K562 (cell line): ENCODE measurements at regions not wholly inside any gene's neighbourhood (a gene's known extent, or its start where the extent isn't known, plus 50 kb on each side); places are given as distances from the start of the nearest gene placed in this dataset.

ENCODE experiments used
- ATAC-seq: fragments of 200-7000 bp; cut with Tn5 transposase; 3 replicates; pipeline ENCODE4 v1.9.1; 2020; ENCODE audit warnings: moderate library complexity
- BruUV-seq: library from RNA; stranded (reverse); fragments of 400-500 nt; replicated peaks from 2 replicates; lab custom pipeline; 2021; lab: Mats Ljungman, UMichigan
- CTCF ChIA-PET: fragments of 300-600 bp; formaldehyde crosslinking; extraction: SDS; loops from one replicate; lab custom pipeline; 2021; ENCODE audit warnings: low intra/inter-chr PET ratio; lab: Yijun Ruan, JAX
- POLR2A ChIA-PET: fragments of 300-600, 350-650 bp; sonication (Branson Sonifier 250); formaldehyde crosslinking; extraction: SDS; loops from one replicate; lab custom pipeline; 2021; ENCODE audit warnings: antibody characterized with exemption, inconsistent platforms; lab: Yijun Ruan, JAX
- DNase-seq, 4 experiments: peaks; one replicate each; pipeline versions ENCODE4 v3.0.0 to v3.0.0-alpha.2; 2011 to 2018; ENCODE audit warnings: low spot score in 3 of 4, mixed read lengths in 3 of 4; ENCODE audit errors: extremely low read depth in 1 of 4
- FAIRE-seq: peaks from 2 replicates; lab custom pipeline; 2011; peaks lifted over from hg19 to GRCh38; lab: Jason Lieb, UNC
- H2AFZ ChIP-seq: 2 replicates; pipeline ENCODE4 v1.6.0; 2011; ENCODE audit warnings: low read depth, low read length, control low read depth, inconsistent platforms
- H3K27ac ChIP-seq: fragments of 200-600 bp; 3 replicates; pipeline ENCODE4 v1.8.0; 2011; ENCODE audit warnings: low read depth, mild to moderate bottlenecking, control low read depth, inconsistent platforms, low read length, moderate library complexity, mixed read lengths; ENCODE audit errors: extremely low read depth
- H3K27me3 ChIP-seq, 2 experiments: fragments of 300-600 bp in 1 of 2; 2 replicates in 1 of 2; 3 replicates in 1 of 2; pipeline versions ENCODE4 v1.6.0 to v1.8.0; 2011; ENCODE audit warnings: inconsistent platforms in 2 of 2, low read length in 2 of 2, mild to moderate bottlenecking in 1 of 2, mixed read lengths in 1 of 2, moderate library complexity in 1 of 2; ENCODE audit not compliant: control insufficient read depth in 2 of 2, insufficient read depth in 2 of 2
- H3K36me3 ChIP-seq: fragments of 300-600 bp; 3 replicates; pipeline ENCODE4 v1.8.0; 2011; ENCODE audit warnings: mild to moderate bottlenecking, low read length, inconsistent platforms; ENCODE audit not compliant: control insufficient read depth, insufficient read depth
- H3K4me1 ChIP-seq, 2 experiments: fragments of 200-600 bp in 1 of 2; replicated peaks in 1 of 2; 2 replicates in 1 of 2; 3 replicates in 1 of 2; pipeline versions ENCODE4 v1.5.1 to v1.8.0; 2011; ENCODE audit warnings: inconsistent platforms in 2 of 2, low read length in 2 of 2, mild to moderate bottlenecking in 1 of 2, mixed read lengths in 1 of 2, moderate library complexity in 1 of 2; ENCODE audit not compliant: control insufficient read depth in 2 of 2, insufficient read depth in 2 of 2
- H3K4me2 ChIP-seq: 2 replicates; pipeline ENCODE4 v1.6.1; 2011; ENCODE audit warnings: low read length, control low read depth, inconsistent platforms, mixed read lengths; ENCODE audit not compliant: insufficient read depth
- H3K4me3 ChIP-seq: fragments of 200-600 bp; sonication (generic), shearing (Covaris generic); 2 replicates; pipeline ENCODE4 v1.5.1; 2016; ENCODE audit warnings: control low read depth, inconsistent platforms
- H3K79me2 ChIP-seq: fragments of 200-600 bp; 3 replicates; pipeline ENCODE4 v1.8.0; 2011; ENCODE audit warnings: low read length, inconsistent platforms; ENCODE audit not compliant: control insufficient read depth, insufficient read depth
- H3K9ac ChIP-seq, 2 experiments: 2 replicates each; pipeline versions ENCODE4 v1.6.0 to v1.6.1; 2011; ENCODE audit warnings: low read depth in 2 of 2, low read length in 2 of 2, control low read depth in 1 of 2, inconsistent platforms in 1 of 2, mild to moderate bottlenecking in 1 of 2, mixed read lengths in 1 of 2; ENCODE audit not compliant: insufficient read depth in 1 of 2
- H3K9me1 ChIP-seq: one replicate; pipeline ENCODE4 v1.6.0; 2011; ENCODE audit warnings: inconsistent platforms, mild to moderate bottlenecking, low read length, moderate library complexity; ENCODE audit not compliant: control insufficient read depth, insufficient read depth
- H3K9me3 ChIP-seq: replicated peaks from 2 replicates; pipeline ENCODE4 v1.5.1; 2011; ENCODE audit warnings: low read depth, low read length, inconsistent platforms; ENCODE audit not compliant: control insufficient read depth, insufficient read depth
- H4K20me1 ChIP-seq: replicated peaks from 2 replicates; pipeline ENCODE4 v1.6.1; 2011; ENCODE audit warnings: low read length, inconsistent platforms, mixed read lengths; ENCODE audit not compliant: control insufficient read depth, insufficient read depth
- ETV6 ChIP-seq, 3 experiments: fragments of 150-350 bp in 1 of 3; sonication (generic) in 1 of 3; formaldehyde crosslinking in 1 of 3; IDR thresholded peaks; 2 replicates each; pipeline versions ENCODE4 v1.6.1 to v1.8.0; 2014 to 2022; ENCODE audit warnings: borderline replicate concordance in 2 of 3, low read depth in 2 of 3, antibody characterized with exemption in 1 of 3, low read length in 1 of 3, mild to moderate bottlenecking in 1 of 3, missing genetic modification reagents in 1 of 3
- NCOA6 ChIP-seq: fragments of 450-650 bp; IDR thresholded peaks from 2 replicates; pipeline ENCODE4 v1.6.1; 2017; ENCODE audit warnings: mild to moderate bottlenecking
- PBX2 ChIP-seq, 2 experiments: IDR thresholded peaks in 1 of 2; conservative IDR thresholded peaks in 1 of 2; 2 replicates each; pipeline ENCODE4 v1.6.1; 2016; ENCODE audit warnings: low read depth in 2 of 2, mild to moderate bottlenecking in 1 of 2, missing compliant biosample characterization in 1 of 2, missing genetic modification characterization in 1 of 2, moderate library complexity in 1 of 2
- PRMT5 ChIP-seq: sonication (generic); formaldehyde crosslinking; IDR thresholded peaks from 2 replicates; pipeline ENCODE4 v1.5.0; 2020; ENCODE audit warnings: missing genetic modification reagents
- PTRF ChIP-seq: fragments of 450-650 bp; IDR thresholded peaks from 2 replicates; pipeline ENCODE4 v1.6.1; 2016; ENCODE audit warnings: mild to moderate bottlenecking, missing genetic modification characterization, missing compliant biosample characterization
- RERE ChIP-seq: sonication (generic); formaldehyde crosslinking; IDR thresholded peaks from 2 replicates; pipeline ENCODE4 v1.8.0; 2023; ENCODE audit warnings: missing genetic modification reagents, mild to moderate bottlenecking, borderline replicate concordance
- STAG1 ChIP-seq: sonication (generic); formaldehyde crosslinking; IDR thresholded peaks from 2 replicates; pipeline ENCODE4 v1.5.0; 2020; ENCODE audit warnings: missing genetic modification reagents, borderline replicate concordance
- WGBS: fragments of 100-300 bp; shearing (Covaris generic); methylation state at CpG from one replicate; pipeline ENCODE4 v1.1.6; 2016; ENCODE audit warnings: low coverage, mixed read lengths; ENCODE audit not compliant: insufficient coverage; ENCODE audit errors: missing lambda C conversion rate; 5-methylcytosine and 5-hydroxymethylcytosine counted together
- in situ Hi-C: fragments of 300-500 bp; cut with MboI; formaldehyde crosslinking; loops from 4 replicates; pipeline ENCODE4 v1.15.0; 2018; ENCODE audit warnings: inconsistent platforms, mixed read lengths
- intact Hi-C: fragments of 100-400 bp; cut with micrococcal nuclease; formaldehyde crosslinking; loops from 2 replicates; pipeline ENCODE4 v1.14.2; 2022
- TF ChIP-seq, protein P1 (sequence below): fragments of 450-650 bp; formaldehyde crosslinking; IDR thresholded peaks from 2 replicates; pipeline ENCODE4 v1.4.0; 2022; ENCODE audit warnings: missing genetic modification characterization
- TF ChIP-seq, protein P2 (sequence below): fragments of 450-650 bp; formaldehyde crosslinking; IDR thresholded peaks from 2 replicates; pipeline ENCODE4 v1.4.0; 2020; ENCODE audit warnings: mild to moderate bottlenecking, moderate library complexity

DNA sequence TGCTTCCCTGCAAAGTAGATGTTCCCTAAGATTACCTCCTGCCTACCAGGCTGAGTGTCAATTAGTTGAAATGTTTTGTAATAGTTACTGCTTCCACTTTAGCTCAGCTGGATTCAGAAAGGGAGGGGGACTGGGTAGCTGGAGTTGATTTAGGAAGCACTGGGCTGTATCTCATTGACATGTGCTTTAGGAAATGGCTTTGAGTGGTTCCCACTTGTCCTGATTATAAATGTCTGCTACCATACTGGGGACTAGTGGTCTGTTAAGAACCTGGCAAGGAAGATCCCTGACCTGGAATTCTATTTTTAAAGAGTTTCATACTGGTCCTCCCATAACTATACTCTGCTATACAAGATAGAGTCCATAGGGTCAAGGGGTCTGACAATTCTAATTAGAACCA is 363.9 kb upstream of the PPP1R2C start (continued):
- TF ChIP-seq, protein P1, sequence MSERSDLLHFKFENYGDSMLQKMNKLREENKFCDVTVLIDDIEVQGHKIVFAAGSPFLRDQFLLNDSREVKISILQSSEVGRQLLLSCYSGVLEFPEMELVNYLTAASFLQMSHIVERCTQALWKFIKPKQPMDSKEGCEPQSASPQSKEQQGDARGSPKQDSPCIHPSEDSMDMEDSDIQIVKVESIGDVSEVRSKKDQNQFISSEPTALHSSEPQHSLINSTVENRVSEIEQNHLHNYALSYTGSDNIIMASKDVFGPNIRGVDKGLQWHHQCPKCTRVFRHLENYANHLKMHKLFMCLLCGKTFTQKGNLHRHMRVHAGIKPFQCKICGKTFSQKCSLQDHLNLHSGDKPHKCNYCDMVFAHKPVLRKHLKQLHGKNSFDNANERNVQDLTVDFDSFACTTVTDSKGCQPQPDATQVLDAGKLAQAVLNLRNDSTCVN, result no peak
- TF ChIP-seq PRMT5 (CRISPR knock-in tag) (no peak), NCOA6 (no peak), STAG1 (CRISPR knock-in tag) (no peak)
- TF ChIP-seq, protein P2, sequence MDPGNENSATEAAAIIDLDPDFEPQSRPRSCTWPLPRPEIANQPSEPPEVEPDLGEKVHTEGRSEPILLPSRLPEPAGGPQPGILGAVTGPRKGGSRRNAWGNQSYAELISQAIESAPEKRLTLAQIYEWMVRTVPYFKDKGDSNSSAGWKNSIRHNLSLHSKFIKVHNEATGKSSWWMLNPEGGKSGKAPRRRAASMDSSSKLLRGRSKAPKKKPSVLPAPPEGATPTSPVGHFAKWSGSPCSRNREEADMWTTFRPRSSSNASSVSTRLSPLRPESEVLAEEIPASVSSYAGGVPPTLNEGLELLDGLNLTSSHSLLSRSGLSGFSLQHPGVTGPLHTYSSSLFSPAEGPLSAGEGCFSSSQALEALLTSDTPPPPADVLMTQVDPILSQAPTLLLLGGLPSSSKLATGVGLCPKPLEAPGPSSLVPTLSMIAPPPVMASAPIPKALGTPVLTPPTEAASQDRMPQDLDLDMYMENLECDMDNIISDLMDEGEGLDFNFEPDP (CRISPR knock-in tag), result no peak

- H3K9ac ChIP-seq, result no peak overlapping the region
- H3K9me3 ChIP-seq, result no peaks in the 10 kb centered on the region
- intact Hi-C loops, result no loop called here
- H3K36me3 ChIP-seq, result no peaks in the 10 kb centered on the region
- H2AFZ ChIP-seq, result no peak overlapping the region
- H4K20me1 ChIP-seq, result no peaks in the 10 kb centered on the region
- H3K4me2 ChIP-seq, result no peak overlapping the region
- POLR2A ChIA-PET, result no interaction called here
- in situ Hi-C loops, result no loop called here
- H3K4me1 ChIP-seq, result no peaks in the 10 kb centered on the region
- 0% methylated on average over 3 of the region's 3 CpGs for WGBS
- DNase-seq, result no peak
- H3K27me3 ChIP-seq, result no peaks in the 10 kb centered on the region
- H3K9me1 ChIP-seq, result no peaks in the 10 kb centered on the region
- no TSS peak for BruUV-seq
- no peak for ATAC-seq
- no peak for FAIRE-seq
- H3K4me3 ChIP-seq, result no peak overlapping the region
- CTCF ChIA-PET, result no interaction called here
- no peak overlapping the region for H3K27ac ChIP-seq
- no peaks in the 10 kb centered on the region for H3K79me2 ChIP-seq
- TF ChIP-seq ETV6 (IDR thresholded peaks at IDR 0.05; ENCODE audit: borderline replicate concordance in 1 of 2, low read depth in 2 of 2, low read length in 1 of 2), result no peak
- TF ChIP-seq ETV6 (CRISPR knock-in tag; IDR thresholded peaks at IDR 0.05; ENCODE audit: borderline replicate concordance), result no peak
- TF ChIP-seq PTRF (tag), result no peak
- no peak for TF ChIP-seq RERE (CRISPR knock-in tag)
- no peak for TF ChIP-seq PBX2 (CRISPR knock-in tag; IDR thresholded peaks at IDR 0.05; ENCODE audit: low read depth)
- TF ChIP-seq PBX2 (tag; conservative IDR thresholded peaks at IDR 0.05; ENCODE audit: low read depth), result no peak
Measured at GRCh38 chrX:43148305-43148704, 370.3 kb upstream of the PPP1R2C start.
